HG03135 (cell line): ENCODE measurements at regions not wholly inside any gene's neighbourhood (a gene's known extent, or its start where the extent isn't known, plus 50 kb on each side); places are given as distances from the start of the nearest gene placed in this dataset.
"Not testable (repeated sequence)": the region's sequence is repeated elsewhere in the genome, so short reads cannot be mapped to it uniquely, and the experiment has no call there.

ENCODE experiments used
- ATAC-seq: cut with Tn5 transposase; IDR thresholded peaks from one replicate; pipeline ENCODE4 v1.9.1; 2021; ENCODE audit warnings: mild to moderate bottlenecking, moderate library complexity; ENCODE audit not compliant: unreplicated experiment

DNA sequence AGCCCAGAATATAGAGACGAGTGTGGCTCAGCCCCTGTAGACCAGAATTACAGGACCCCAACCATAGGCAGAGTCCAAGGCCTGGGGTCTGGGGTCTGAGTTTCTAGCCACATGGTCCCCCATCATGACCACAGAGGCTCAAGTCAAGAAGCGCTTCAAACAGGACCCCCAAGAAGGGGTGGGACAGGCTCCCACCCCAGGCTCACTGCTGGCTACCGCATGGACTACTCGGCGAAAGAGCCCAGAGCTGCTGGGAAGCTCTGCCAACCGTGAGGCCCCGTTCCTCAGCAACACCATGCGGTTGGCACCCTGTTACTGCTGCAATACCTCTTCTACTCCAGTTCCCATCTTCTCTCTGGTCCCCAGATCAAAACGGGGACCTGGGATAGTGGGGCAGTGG is 254.8 kb downstream of the TEX29 start:
- ATAC-seq = no peak

DNA sequence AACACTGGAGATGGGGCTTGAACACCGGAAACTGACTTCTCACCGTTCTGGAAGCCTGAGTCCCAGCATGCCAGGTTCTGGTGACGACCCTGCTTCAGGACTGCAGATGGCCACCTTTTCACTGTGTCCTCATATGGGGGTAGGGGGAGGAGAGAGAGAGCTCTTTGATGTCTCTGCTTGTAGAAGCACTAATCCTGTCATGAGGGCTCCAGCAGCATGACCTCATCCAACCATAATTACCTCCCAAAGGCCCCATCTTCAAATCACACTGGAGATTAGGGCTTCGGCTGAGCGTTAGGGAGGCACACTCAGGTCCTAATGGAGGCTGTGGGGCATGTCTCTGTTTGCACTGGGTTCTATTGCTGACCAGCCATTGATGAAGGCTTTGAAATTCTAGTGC is 255.3 kb downstream of the TEX29 start:
- no peak for ATAC-seq

DNA sequence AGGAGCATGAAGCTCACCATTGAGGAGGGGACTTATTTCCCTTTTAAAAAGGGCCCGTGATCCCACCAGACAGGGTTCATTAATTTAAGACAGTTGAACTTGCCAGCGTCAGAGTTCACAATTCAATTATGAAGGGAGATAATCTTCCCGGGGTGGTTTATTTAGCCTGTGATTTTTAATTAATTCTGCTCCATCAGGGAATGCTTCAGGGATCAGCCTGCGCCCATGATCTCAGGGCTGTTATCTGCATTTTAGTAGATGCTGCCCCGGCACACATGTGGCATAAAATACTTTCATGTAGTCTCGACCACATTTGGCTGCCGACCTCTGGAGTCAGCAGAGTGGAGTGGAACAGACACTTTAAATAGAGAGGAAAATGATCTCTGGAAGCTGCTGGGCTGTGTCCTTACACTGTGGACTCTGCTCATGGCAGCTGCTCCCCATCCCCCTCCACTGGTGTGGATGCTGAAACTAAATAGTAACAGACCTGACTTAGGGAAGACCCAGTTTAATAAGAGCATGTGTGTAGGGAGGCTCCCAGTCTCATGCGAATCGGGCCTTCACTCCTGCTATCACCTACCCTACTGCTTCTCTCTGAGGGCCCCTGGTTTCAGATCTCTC is 256.9 kb downstream of the TEX29 start:
- ATAC-seq = no peak

DNA sequence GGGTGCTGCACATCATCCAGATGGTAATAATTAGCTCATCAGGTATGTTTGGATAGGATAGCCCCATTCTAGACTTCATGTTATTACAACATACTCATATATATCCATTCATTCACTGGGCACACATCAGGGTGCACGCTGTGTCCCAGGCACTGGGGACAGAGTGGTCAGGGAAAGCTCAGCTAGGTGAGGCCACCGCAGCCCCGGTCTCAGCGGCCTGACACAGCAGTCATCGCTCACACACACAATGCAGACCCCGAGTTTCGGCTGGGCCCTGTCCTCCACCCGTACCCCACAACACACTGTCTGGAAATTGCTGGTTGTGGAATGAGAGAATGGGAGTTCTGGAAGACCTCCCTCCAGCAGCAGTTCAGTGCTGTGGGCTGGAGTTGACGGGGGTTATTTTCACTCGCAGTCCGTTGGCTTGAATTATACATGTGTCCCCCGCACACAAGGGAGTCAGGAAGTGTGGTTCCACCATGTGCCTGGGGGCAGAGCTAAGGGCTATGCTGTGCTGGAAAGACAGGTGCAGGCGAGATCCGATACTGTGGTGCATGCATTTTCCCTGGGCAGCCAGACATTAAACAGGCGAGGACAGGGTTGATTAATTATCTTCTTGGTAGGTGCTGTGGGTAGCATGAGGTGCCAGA is 257.6 kb downstream of the TEX29 start:
- no peak for ATAC-seq

DNA sequence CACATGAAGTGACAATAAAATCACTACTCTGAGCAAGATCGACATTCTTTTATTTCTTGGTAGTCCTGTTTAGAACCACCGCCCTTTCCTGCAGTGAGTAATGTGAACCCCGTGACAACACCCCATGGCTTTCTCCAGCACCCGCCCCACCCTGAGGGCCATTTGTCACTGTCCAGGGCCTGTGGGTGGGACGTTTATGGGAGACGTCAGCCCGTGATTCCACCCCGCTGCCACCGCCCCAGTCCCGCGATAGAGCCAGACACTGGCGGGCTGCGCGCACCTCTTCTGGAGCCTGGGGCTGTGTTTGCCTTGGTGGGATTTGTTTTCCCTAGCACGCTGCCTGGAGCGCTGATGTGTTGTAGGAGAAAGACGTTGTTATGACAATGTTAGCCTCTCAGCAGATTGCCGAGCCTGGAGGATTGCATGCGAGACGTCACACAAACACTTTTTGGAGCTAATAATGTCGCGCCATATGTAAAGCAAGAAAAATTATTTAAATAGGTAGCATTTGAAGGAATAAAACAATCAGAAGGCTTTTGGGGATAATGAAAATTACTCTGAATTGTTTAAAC is 263.7 kb downstream of the TEX29 start:
- ATAC-seq = no peak

DNA sequence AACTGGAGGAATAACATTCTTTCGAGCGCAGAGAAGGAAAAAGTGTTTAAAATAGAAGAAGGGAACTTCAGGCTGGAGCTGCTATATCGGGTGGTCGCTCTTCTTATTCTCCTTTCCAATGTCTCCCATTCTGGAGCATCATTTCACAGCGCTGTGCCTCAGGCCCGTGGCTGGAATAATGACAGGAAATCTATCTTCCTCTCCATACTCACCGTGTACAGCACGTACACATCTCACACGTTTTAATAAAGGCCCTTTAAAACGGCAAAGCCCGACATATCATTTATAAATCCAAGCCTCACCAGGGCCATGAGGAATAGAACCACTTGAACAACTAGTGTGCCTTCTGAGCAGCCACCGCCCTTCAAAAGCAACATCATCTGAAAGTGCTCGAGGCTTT is 264.4 kb downstream of the TEX29 start:
- no peak for ATAC-seq

DNA sequence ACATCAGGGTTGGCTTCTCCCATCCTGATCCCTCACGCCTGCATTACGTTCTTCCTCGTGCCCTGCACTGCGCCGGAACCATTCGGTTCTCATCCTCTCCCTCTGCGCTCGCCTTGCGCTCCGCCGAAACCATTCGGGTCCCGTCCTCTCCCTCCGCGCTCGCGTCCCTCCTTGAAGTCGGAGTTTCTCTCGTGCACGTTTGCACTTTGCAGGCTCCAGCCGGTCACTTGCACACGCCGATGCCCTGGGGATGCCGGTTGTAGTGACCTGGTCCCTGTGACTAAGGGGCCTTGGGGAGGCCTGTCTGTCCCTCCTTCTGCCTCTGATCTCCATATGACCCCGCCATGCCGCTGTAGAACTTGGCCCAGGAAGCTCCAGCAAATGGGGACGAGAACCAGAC is 265.8 kb downstream of the TEX29 start:
- ATAC-seq = no peak

DNA sequence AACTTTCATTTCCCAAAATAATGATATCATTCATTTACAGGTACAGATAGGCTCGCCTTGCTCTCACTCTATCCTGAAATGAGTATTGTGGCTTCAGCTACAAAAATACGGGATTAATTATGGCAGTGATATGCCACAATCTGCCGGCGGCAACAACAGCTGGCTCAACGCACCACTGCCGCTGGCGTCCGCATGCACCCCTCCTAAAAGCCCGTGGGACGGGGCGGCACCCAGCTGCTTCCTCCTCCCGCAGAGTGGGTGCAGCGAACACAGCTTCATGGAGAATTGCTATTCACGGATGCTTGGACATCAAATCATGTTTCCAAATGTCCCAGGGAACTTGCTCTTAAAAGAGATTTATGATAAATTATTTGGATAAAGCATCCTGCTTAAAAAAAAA is 266.8 kb downstream of the TEX29 start:
- ATAC-seq = no peak

DNA sequence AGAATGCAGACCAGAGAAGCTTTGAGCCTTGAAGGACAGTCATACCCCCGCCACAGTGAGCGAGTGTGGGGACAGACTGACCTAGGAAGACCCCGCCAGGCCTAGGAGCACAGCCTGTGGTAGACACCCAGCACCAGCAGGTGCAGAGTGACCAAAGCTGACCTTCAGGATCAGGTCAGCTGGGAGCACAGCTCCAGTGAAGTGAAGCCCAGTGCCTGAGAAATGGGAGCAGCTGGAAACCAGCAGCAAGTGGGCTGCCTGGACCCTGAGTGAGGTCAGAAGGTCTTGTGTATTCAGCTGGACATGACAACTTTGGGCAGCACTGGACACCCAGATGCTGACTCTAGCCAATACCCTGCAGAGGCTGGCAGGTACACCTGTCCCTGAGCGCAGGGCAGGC is 268.9 kb downstream of the TEX29 start:
- no peak for ATAC-seq

DNA sequence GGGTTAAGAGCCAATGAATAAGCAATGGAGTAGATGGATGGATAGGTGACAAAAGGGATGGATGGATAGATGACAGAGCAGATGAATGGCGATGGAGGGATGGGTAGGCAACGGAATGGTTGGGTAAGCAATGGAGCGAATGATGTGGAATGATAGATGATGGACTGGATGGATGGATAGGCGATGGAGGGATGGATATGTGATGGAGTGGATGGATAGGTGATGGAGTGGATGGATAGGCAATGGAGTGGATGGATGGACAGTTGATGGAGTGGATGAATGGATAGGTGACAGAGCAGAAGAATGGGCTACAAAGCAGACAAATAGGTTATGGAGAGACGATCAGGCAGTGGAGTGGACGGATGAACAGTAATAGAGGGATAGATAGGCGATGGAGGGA is 269.6 kb downstream of the TEX29 start:
- no peak for ATAC-seq

DNA sequence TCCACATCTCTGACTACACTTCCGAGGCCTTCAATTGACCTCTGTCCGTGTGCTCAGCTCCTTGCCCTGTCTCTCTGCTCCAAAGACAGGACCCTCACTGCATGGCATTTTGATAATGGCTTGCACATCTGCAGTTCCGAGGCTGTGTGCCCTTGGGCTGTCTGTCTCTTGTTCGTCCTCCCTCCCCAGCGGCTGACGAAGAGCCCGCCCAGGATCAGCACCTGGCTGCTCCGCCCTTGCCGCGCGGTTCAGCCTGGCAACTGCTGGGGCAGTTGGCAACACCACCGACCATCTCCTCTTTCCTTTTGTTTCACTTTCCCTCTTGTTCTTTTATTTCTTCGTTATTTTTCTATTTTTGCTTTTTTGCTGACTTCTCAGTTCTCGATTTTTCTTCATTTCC is 270.4 kb downstream of the TEX29 start:
- ATAC-seq = no peak

DNA sequence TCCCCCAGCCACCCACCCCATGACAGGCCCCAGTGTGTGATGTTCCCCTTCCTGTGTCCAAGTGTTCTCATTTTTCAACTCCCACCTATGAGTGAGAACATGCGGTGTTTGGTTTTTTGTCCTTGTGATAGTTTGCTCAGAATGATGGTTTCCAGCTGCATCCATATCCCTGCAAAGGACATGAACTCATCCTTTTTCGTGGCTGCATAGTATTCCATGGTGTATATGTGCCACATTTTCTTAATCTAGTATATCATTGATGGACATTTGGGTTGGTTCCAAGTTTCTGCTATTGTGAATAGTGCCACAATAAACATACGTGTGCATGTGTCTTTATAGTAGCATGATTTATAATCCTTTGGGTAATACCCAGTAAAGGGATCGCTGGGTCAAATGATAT is 273.0 kb downstream of the TEX29 start:
- ATAC-seq = not testable (repeated sequence)

DNA sequence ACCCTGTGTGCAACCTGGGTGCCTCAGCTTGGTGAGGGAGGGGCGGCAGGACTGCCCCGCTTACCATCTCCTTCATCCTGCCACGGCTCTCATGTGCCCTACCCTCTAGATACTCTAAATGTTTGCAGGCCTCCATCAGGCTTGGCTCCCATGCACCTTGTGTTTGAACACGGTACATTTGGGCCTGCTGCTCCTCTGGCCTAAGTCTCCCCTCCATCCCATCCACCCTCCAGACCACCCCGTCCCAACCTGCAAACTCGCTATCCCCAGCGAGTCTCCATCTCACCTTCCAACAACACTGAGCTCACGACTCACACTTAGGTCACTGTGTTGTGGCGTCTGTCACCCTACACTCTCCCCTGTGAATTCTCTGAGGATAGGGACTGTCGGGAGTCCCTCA is 274.2 kb downstream of the TEX29 start:
- ATAC-seq = no peak

DNA sequence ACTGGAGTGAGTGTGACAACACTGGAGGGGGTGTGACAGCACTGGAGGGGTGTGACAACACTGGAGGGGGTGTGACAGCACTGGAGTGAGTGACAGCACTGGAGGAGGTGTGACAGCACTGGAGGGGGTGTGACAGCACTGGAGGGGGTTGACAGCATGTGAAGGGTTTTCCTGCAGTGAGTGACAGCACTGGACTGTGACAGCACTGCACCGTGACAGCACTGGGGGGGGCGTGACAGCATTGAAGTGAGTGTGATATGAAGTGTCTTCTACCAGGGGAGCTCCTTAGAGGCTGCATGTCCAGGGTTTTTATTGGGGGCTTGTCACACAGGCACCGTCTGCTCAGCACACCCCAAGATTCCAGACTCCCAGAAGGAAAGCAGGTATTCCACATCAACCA is 274.8 kb downstream of the TEX29 start:
- no peak for ATAC-seq

DNA sequence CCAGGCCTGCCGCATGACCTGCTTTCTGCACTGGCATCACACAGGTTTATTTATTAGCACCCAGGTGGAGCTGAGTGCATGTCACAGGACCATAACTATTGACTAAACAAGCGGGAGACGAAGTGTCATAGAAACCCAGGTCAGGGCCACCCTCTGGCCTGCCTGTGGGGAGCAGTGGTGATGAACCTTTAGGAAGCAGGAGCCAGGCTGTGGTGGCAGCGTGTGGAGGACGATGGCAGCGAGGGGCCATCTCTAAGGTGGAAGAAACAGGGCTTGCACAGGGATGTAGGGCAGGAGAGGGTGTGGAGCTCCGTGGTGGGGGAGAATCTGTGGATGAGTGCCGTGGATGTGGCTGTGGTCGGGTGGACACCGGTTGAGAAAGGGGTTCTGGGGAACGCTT is 275.3 kb downstream of the TEX29 start:
- no peak for ATAC-seq

DNA sequence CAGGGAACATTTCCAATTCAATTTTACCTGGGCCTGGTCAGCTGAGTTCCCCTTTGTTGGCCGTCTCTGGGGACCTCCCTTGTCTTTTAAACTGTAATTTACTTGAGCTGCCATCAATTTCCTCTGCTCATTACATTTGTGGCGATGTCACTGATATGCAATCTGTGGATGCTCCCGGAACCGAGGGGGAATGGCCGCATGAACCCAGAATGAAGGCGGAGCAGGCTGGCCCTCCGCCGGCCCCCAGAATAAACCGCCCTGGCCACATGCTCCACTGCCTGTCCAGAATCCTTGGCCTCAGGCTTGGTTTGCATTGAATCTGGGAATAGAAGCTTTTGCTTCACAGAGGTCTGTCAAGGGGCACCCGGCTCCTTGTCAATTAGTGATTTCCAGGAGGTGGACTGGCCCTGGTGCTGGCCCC is 276.8 kb downstream of the TEX29 start:
- no peak for ATAC-seq

DNA sequence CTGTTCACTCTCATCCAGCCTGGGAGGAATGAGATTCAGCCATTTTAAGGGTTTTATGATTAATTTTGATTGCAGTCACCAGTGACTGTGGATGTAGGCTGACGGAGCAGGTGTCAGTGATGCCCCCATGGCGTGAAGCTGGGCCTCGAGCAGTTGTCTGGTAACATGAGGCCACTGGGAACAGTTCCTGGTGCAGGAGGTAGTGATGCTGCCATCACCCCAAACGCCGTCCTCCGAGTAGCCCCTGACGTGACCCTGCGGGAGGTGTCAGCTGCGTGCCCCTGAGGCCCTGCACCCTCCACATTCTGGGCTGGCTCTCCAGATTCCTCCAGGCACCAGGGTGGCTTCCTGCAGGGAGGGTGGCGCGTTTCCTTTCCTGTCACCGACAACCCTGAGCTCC is 277.2 kb downstream of the TEX29 start:
- no peak for ATAC-seq

DNA sequence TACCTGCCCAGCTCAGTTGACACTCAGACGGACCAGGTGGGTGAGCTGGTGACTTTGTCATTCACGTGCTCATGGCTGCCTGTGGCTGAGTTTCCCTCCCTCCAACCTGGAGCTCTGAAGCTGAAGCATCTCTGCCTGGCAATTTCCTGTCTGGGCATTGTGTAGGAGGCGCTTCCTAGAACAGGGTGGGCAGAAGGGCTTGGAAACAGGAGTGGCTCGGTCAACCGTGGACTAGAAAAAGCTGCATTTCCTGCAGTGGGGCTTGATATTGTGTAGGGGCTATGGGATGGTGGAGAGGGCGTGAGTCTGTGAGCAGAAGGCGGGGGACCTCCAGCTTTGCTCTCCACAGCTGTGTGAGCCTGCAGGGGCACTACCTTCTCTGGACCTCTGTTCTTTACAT is 278.3 kb downstream of the TEX29 start:
- ATAC-seq = no peak

DNA sequence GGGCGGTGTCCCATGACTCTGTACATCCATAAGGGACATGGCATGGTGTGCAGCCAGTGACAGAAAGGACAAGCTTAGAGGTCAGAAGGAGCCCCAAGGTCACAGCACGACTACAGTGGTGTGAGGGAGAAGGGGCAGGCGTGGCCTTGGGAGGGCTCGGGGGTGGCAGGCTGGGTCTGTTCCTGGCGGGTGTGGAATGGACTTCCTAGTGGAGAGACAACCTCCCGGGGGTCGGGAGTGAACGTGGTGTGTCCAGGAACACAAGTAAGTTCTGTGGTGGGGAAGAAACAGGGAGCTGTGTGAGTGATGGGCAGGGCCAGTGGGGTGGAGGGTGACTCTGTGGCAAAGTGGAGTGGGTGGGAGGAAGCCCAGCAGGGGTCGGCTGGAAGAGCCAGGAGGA is 279.3 kb downstream of the TEX29 start:
- no peak for ATAC-seq

DNA sequence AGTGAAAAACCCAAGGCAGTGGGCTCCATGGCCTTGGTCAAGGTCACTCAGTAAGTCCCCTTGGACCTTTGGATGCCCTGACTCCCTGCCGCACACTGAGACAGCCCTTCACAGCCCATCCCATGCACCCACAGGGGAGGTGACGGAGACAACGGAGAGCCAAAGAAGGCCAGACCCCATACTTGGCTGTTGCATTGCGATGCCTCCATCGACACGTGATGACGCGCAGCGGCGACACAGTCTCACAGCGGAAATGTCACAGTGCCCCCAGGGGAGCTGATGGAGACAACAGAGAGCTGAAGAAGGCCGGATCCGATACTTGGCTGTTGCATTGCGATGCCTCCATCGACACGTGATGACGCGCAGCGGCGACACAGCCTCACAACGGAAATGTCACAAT is 282.4 kb downstream of the TEX29 start:
- no peak for ATAC-seq

DNA sequence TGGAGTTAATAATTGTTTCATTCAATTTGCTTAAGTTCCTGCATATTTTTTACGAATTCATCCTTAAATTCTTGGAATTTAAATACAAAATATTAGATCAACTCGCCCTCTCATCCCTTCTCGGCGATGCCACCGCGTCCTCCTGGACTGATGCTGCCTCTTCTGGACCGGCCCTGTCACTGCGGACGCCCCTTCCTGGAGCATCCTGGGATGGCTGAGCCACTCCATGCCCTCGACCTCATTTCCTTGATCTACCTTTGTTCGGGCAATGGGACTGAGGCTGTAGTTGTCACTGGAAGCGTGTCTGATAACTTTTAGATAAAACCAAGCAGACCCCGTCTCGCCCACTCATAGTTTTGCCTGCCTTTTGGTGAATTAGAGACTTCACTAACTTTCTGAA is 283.7 kb downstream of the TEX29 start:
- no peak for ATAC-seq

DNA sequence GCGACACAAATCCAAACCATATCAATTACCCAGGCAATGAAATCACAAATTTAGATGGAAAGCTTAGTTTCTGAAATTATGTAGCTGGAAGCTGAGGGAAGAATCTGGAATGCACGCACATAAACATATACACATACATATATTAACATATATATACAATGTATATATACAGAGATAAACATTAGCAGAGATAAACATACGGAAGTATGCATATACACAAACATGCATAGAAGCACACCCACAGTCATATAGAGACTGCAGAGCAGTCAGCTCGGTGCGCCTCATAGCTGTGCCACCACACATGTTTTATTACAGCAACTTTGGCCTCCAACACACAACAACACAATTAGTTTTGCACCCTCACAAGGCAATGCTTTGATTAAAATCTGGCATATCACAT is 288.1 kb downstream of the TEX29 start:
- ATAC-seq = no peak

DNA sequence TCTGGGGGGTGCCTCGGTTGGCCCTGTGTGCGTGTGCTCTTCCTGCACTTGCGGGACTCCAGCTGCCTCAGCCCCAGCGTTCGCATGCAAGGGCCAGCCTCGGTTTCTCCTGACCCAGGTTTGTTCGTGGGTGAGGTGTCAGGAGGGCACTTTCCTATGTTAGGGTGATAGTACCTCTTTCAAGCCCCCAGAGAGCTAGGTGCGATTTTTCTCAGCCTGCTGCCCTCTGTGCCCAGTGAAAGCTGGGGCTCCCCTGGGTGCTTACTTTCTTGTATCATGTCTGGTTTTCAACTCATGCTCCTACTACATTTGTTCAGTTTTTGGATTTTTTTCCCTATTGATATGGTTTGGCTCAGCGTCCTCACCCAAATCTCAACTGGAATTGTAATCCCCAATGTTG is 289.2 kb downstream of the TEX29 start:
- no peak for ATAC-seq
